ENCODE measurements at regions not wholly inside any gene's neighbourhood (a gene's known extent, or its start where the extent isn't known, plus 50 kb on each side); places are given as distances from the start of the nearest gene placed in this dataset.

GRCh38 chr13:97848886-97849285 lies 104.6 kb upstream of the IPO5 start:
- DNase-seq, result no peak
- intact Hi-C loops (cut with DNase I), result no loop called here

DNA sequence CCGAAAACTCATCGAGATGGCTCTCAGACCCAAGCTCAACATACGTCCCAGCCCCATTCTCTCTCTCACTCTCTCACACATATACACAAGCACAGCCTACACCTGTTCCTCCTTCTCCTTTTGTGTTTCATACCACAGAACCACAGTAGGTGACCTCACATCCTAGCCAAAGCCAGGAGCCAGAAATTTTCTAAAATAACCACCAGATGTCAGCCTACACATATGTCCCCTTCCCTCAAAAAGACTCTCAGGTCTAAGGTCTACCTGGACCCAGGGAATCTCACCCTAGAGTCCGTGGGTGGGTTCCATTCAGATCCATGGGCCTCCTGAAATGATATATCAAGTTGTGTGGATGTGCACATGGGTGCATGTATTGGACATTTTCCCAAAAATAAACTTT lies 104.2 kb upstream of the IPO5 start:
- intact Hi-C loops (cut with DNase I), result no loop called here
- no peak for DNase-seq

GRCh38 chr13:97851269-97851668 lies 102.2 kb upstream of the IPO5 start:
- intact Hi-C loops (cut with DNase I), result loop anchor here (10.0 kb wide), 1 partner anchor 824 kb away; no protein-coding TSS in a partner anchor
- DNase-seq, result no peak

DNA sequence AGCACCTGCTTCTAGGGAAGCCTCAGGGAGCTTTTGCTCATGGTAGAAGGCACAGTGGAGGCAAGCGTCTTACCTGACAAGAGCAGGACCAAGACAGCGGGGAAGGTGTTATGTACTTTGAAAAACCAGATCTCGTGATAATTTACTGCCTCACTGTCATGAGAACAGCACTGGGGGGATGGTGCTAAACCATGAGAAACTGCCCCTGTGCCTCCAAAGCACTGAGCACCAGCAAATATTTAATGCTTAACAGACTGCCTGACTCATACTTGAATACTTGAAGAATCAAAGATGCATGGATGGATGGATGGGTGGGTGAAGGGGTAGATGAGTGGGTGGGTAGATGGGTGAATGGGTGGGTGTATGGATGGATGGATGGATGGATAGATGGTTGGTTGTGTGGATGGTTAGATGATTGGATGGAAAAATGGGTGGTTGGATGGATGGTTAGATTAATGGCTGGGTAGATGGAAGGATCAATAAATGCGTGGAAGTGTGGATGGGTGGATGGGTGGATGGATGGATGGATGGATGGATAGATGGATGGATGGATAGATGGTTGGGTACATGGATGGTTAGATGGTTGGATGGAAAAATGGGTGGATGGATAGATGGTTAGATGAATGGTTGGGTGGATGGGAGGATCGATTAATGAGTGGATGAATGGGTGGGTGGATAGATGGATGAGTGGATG lies 101.1 kb upstream of the IPO5 start:
- intact Hi-C loops (cut with DNase I), result loop anchor here (10.0 kb wide), 1 partner anchor 822 kb away; no protein-coding TSS in a partner anchor
- DNase-seq, result no peak

- DNase-seq, result no peak
- intact Hi-C loops (cut with DNase I), result loop anchor here (10.0 kb wide), 1 partner anchor 821 kb away; no protein-coding TSS in a partner anchor
Observed at GRCh38 chr13:97853550-97853949, 99.9 kb upstream of the IPO5 start.

- intact Hi-C loops (cut with DNase I), result loop anchor here (10.0 kb wide), 1 partner anchor 819 kb away; no protein-coding TSS in a partner anchor
- DNase-seq, result peak in 39 of 42 donors; percentile 7 to 83 (median 51)
Observed at GRCh38 chr13:97855570-97856303, 97.7 kb upstream of the IPO5 start.

GRCh38 chr13:97856304-97856675 lies 97.2 kb upstream of the IPO5 start:
- intact Hi-C loops (cut with DNase I), result loop anchor here (10.0 kb wide), 1 partner anchor 819 kb away; no protein-coding TSS in a partner anchor
- DNase-seq, result no peak

DNA sequence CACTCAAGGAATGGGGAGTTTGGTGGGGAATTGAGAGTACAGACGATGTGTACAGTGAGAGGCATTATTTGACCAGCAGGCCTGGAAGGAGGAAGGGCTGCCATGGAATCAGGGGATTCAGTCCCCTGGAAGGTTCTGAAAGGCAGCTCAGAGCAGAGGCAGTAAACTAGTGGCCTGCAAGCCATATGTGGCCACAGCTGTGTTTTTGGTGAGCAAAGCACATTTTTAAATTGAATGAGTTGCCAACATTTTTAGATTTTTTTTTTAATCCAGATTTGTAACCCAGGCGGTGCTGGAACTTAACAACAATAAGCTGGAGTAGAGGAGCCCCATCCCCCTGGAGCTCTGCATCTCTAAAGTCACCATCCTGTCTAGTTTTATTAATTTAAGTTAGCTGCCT lies 95.3 kb upstream of the IPO5 start:
- intact Hi-C loops (cut with DNase I), result loop anchor here (10.0 kb wide), 1 partner anchor 817 kb away; no protein-coding TSS in a partner anchor
- DNase-seq, result no peak

DNA sequence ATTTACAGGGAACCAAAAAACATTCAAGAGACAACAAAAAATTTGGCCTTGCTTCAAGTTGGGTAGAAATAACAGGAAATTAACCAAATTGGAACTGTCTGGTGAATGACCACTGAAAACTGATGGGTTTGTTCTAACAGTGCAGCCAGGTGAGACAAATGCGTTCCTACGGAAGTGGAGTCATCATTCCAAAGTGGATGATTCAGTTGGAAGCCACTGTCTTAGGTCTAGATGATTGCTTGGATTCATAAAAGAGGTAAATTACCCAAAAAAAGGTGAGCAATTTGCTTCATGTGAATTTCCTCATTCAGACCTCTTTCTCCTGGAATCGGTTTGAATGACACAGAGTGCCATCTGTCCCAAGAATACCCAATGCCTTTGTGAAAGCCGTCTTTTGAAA lies 87.1 kb upstream of the IPO5 start:
- intact Hi-C loops (cut with DNase I), result no loop called here

DNA sequence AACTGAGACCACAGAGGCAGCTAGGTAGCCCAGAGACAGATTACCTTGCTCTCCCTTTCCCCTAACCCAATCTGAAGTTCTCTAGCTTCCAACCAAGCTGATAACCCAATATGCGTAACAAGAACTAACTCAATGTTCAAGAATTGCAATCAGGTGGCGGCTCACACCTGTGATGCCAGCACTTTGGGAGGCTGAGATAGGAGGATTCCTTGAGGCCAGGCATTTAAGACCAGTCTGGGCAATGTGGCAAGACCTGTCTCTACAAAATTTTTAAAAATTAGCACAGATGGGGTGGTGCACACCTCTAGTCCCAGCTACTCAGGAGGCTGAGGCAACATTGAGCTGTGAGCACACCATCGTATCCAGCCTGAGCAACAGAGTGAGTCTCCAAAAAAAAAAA lies 86.7 kb upstream of the IPO5 start:
- intact Hi-C loops (cut with DNase I), result no loop called here
- DNase-seq, result no peak

More for the DNA sequence above, 87.1 kb upstream of the IPO5 start:
- no peak for DNase-seq

DNA sequence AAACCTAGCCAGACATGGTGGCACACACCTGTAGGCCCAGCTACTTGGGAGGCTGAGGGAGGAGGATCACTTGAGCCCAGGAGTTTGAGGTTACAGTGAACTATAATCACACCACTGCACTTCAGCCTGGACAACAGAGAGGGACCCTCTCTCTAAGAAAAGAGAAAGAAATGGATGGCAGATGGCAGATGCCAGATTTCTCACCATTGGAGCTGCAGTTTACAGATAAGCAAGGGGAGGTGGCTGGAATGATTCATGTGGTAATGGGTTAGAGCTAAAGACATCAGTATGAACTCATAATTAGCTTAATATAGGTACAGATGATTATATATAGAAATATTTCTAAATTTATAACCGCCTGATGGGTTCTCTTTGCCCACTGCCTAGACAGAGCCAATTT lies 80.1 kb upstream of the IPO5 start:
- no peak for DNase-seq
- intact Hi-C loops (cut with DNase I), result no loop called here

- intact Hi-C loops (cut with DNase I), result no loop called here
- no peak for DNase-seq
Observed at GRCh38 chr13:97875218-97875617, 78.3 kb upstream of the IPO5 start.

DNA sequence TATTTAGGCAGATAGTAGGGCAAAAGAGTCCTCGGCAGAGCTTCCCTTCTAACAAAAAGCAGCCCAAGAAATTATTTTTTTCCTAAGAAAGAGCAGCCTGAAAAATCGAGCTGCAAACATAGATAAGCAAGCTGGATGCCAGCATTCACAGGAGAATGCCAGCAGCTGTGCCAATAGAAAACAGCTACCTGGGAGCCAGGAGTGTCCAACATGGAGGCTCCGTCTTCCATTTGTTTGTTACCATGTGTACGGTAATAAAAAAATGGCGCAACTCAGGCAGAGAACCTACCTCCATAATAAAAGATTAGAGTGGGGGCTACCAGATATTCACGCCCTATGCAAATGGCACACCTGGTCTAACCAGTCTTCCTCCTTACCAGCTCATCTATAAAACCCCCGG lies 77.6 kb upstream of the IPO5 start:
- DNase-seq, result no peak
- intact Hi-C loops (cut with DNase I), result no loop called here

DNA sequence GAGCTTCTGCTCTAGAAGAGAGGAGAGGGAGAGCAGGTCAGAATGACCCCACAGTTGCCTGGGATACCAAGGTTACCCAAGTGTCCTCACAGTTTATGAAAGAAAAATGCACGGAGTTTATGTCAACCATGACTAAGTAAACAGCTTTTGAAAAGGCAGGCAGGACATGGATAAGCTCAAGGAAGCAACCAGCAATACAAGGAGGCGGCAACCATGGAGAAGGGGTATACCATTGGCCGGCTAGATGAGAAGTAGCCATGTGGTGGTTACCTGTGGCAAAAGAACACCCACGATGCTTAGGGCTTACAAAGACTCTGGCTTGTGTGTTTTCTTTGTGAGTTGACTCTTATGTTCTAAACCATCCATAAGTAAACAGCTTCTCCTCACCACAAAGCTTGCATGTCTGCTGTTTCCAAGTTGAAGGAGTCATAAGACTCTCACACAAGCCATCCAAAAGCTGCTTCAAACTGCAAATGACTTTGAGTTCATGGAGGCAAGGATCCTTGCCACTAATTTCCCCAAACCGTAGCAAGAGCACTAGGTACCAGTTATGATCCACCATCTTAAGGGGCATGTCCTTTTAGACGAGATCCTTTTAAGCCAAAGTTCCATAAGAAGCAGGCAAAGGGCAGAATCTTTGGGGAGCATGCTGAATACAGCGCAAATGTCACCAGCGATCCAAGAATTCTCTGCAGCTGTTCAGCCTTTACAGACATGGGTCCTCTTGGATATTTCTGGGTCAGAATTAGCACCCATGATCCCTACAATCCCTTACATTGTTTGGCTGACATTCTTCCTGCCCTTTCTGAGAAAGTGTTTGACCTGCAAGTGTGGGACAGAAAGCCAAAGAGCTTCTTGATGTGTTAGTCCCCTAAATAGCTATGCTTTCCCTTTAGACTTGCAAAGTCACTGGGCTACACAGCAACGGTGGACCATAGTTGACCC lies 74.8 kb upstream of the IPO5 start:
- no peak for DNase-seq
- intact Hi-C loops (cut with DNase I), result no loop called here

DNA sequence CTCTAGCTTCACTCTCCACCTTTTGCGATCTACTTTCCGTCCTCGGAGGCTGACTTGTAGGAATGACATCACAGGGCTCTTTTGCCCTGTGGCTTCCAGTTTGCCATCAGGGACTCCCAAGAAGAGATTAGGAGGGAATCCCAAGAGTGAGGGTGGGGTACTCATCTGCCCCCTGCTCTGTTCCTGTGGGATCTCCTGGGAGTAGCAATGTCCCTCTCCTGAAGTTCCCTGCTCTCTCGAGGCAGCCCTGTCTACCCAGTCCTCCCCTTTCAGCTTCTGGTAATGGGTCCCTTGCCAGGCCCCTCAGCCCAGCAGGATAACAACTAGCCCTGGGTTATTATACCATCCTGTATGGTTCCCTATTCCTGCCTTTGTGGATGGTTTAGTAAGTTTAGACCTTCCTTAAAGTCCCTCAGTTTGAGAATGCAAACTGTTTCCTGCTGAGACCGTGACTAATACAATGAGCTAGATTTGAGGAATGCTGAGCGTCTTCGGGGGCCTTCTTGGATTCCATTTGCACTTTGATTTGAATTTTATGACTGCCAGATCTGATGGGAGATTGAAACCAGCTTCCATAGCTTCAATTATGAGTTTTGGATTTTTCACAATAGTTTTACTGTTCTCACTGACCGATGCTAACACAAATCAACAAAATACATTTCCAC lies 73.7 kb upstream of the IPO5 start:
- DNase-seq, result no peak
- intact Hi-C loops (cut with DNase I), result no loop called here

DNA sequence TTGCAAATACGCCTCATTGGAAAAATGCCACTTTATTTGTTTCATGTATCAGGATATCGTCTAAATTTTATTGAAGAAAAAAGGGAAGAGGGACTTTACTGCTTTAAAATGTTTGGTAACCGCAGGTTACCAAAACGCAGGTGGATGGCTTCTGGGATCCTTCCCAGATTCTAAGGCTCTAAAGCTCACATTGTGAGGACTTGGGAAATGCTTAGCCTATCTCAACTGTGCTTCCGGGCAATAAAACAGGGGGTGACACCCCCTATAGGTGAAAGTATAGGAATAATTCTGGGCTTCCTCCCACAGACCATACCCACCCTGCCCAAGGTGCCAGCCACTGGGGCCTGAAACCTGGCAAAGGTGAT lies 73.2 kb upstream of the IPO5 start:
- intact Hi-C loops (cut with DNase I), result no loop called here

DNA sequence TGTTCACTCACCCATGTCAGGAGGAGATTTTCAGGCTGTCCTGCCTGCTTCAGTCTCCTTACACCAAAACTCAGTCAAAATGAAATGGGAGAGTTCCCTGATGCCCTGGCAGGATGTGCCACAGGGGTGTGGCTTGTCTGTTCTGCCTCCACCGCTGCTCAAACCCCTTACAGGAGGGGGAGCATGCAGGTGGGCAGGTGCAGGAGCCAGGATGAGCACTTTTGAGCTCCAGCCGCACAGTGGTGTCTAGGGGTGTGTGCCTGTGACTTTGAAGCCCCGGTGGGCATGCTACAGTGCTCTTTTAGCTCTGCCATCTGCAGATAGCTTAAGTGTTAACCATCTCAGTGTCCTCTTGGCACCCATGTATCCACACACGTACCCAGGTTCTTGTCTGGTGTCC lies 71.9 kb upstream of the IPO5 start:
- DNase-seq, result no peak
- intact Hi-C loops (cut with DNase I), result no loop called here

More for the DNA sequence above, 73.2 kb upstream of the IPO5 start:
- no peak for DNase-seq

GRCh38 chr13:97883396-97883795 lies 70.1 kb upstream of the IPO5 start:
- DNase-seq, result no peak
- intact Hi-C loops (cut with DNase I), result no loop called here
